ENCODE measurements at regions not wholly inside any gene's neighbourhood (a gene's known extent, or its start where the extent isn't known, plus 50 kb on each side); places are given as distances from the start of the nearest gene placed in this dataset.
"Not testable (repeated sequence)": the region's sequence is repeated elsewhere in the genome, so short reads cannot be mapped to it uniquely, and the experiment has no call there.

GRCh38 chr3:125775606-125776294, 180.5 kb upstream of the OSBPL11 start:
- TF ChIP-seq POLR2AphosphoS5 (IDR thresholded peaks at IDR 0.05; ENCODE audit: insufficient read depth in 1 of 2, low read depth in 1 of 2); POLR2A (IDR thresholded peaks at IDR 0.05): not testable (repeated sequence)
- TF ChIP-seq, protein P1, sequence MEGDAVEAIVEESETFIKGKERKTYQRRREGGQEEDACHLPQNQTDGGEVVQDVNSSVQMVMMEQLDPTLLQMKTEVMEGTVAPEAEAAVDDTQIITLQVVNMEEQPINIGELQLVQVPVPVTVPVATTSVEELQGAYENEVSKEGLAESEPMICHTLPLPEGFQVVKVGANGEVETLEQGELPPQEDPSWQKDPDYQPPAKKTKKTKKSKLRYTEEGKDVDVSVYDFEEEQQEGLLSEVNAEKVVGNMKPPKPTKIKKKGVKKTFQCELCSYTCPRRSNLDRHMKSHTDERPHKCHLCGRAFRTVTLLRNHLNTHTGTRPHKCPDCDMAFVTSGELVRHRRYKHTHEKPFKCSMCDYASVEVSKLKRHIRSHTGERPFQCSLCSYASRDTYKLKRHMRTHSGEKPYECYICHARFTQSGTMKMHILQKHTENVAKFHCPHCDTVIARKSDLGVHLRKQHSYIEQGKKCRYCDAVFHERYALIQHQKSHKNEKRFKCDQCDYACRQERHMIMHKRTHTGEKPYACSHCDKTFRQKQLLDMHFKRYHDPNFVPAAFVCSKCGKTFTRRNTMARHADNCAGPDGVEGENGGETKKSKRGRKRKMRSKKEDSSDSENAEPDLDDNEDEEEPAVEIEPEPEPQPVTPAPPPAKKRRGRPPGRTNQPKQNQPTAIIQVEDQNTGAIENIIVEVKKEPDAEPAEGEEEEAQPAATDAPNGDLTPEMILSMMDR (IDR thresholded peaks at IDR 0.05), result not testable (repeated sequence)
